Endothelial cell of umbilical vein (primary cell): ENCODE measurements at regions not wholly inside any gene's neighbourhood (a gene's known extent, or its start where the extent isn't known, plus 50 kb on each side); places are given as distances from the start of the nearest gene placed in this dataset.

ENCODE experiments used
- BruUV-seq: library from RNA; stranded (reverse); fragments of 400-500 nt; replicated peaks from 2 replicates; lab custom pipeline; 2021; lab: Mats Ljungman, UMichigan
- CTCF ChIA-PET: fragments of 300-600, 350-600 bp; sonication (Branson Sonifier 250); formaldehyde crosslinking; loops from one replicate; lab custom pipeline; 2021; ENCODE audit warnings: antibody characterized with exemption, inconsistent platforms; lab: Charles Lee
- POLR2A ChIA-PET: fragments of 300-600, 350-600 bp; sonication (Branson Sonifier 250); formaldehyde crosslinking; loops from one replicate; lab custom pipeline; 2021; ENCODE audit warnings: antibody characterized with exemption, inconsistent platforms; lab: Charles Lee
- DNase-seq: peaks from one replicate; pipeline ENCODE4 v3.0.0-alpha.2; 2011; ENCODE audit warnings: low read depth, low spot score
- FAIRE-seq: peaks from 2 replicates; lab custom pipeline; 2011; peaks lifted over from hg19 to GRCh38; lab: Jason Lieb, UNC
- H2AFZ ChIP-seq: 2 replicates; pipeline ENCODE4 v1.6.0; 2012; ENCODE audit warnings: low read depth, low read length, control low read depth, inconsistent platforms
- H3K27ac ChIP-seq: 2 replicates; pipeline ENCODE4 v1.5.1; 2011; ENCODE audit warnings: low read depth, mild to moderate bottlenecking, control low read depth, low read length, moderate library complexity; ENCODE audit not compliant: insufficient read depth
- H3K27me3 ChIP-seq, 2 experiments: 2 replicates each; pipeline versions ENCODE4 v1.6.0 to v1.6.1; 2011; ENCODE audit warnings: low read length in 2 of 2, mixed read lengths in 1 of 2; ENCODE audit not compliant: control insufficient read depth in 2 of 2, insufficient read depth in 2 of 2
- H3K36me3 ChIP-seq, 2 experiments: 2 replicates in 1 of 2; 3 replicates in 1 of 2; pipeline ENCODE4 v1.5.1; 2011; ENCODE audit warnings: low read length in 2 of 2, mild to moderate bottlenecking in 1 of 2, moderate library complexity in 1 of 2; ENCODE audit not compliant: control insufficient read depth in 2 of 2, insufficient read depth in 2 of 2; ENCODE audit errors: extremely low read depth in 1 of 2
- H3K4me1 ChIP-seq: 3 replicates; pipeline ENCODE4 v1.5.1; 2011; ENCODE audit warnings: mild to moderate bottlenecking, low read length; ENCODE audit not compliant: control insufficient read depth, insufficient read depth; ENCODE audit errors: extremely low read depth
- H3K4me2 ChIP-seq: 2 replicates; pipeline ENCODE4 v1.6.1; 2011; ENCODE audit warnings: low read length, control low read depth, mixed read lengths; ENCODE audit not compliant: insufficient read depth
- H3K4me3 ChIP-seq, 3 experiments: fragments of 200-600 bp in 1 of 3; sonication (generic), shearing (Covaris generic) in 1 of 3; replicated peaks in 1 of 3; 2 replicates each; pipeline ENCODE4 v1.5.1; 2011 to 2016; ENCODE audit warnings: control low read depth in 3 of 3, low read length in 3 of 3, mild to moderate bottlenecking in 2 of 3, inconsistent platforms in 1 of 3, low read depth in 1 of 3, moderate library complexity in 1 of 3; ENCODE audit not compliant: insufficient read depth in 1 of 3
- H3K79me2 ChIP-seq: 2 replicates; pipeline ENCODE4 v1.6.0; 2012; ENCODE audit warnings: low read length, inconsistent platforms; ENCODE audit not compliant: control insufficient read depth, insufficient read depth
- H3K9ac ChIP-seq: replicated peaks from 2 replicates; pipeline ENCODE3; 2011; ENCODE audit warnings: low read length, control low read depth; ENCODE audit not compliant: insufficient read depth; ENCODE audit errors: extremely low read depth
- H3K9me1 ChIP-seq: replicated peaks from 3 replicates; pipeline ENCODE4 v1.6.0; 2011; ENCODE audit warnings: mild to moderate bottlenecking, low read length; ENCODE audit not compliant: control insufficient read depth, insufficient read depth; ENCODE audit errors: extremely low read depth
- H3K9me3 ChIP-seq: replicated peaks from 2 replicates; pipeline ENCODE4 v1.5.1; 2012; ENCODE audit warnings: low read length, inconsistent platforms; ENCODE audit not compliant: control insufficient read depth, insufficient read depth
- H4K20me1 ChIP-seq: replicated peaks from 2 replicates; pipeline ENCODE3; 2011; ENCODE audit warnings: mild to moderate bottlenecking, low read length; ENCODE audit not compliant: control insufficient read depth, insufficient read depth; ENCODE audit errors: extremely low read depth
- CTCF ChIP-seq, 2 donors: IDR thresholded peaks; 1 replicate in 1 of 2; 2 replicates in 1 of 2; pipeline ENCODE4 v1.5.1; 2011; ENCODE audit warnings: low read length in 2 of 2, mild to moderate bottlenecking in 2 of 2, moderate library complexity in 2 of 2, control low read depth in 1 of 2, inconsistent platforms in 1 of 2, low read depth in 1 of 2; ENCODE audit not compliant: insufficient read depth in 1 of 2; ENCODE audit errors: extremely low read depth in 1 of 2
- EZH2 ChIP-seq: IDR thresholded peaks from 2 replicates; pipeline ENCODE4 v1.6.1; 2012; ENCODE audit warnings: borderline replicate concordance, low read depth, mild to moderate bottlenecking, moderate library complexity, low read length, inconsistent platforms; ENCODE audit not compliant: severe bottlenecking
- FOS ChIP-seq: IDR thresholded peaks from 2 replicates; pipeline ENCODE4 v1.6.1; 2011; ENCODE audit warnings: mild to moderate bottlenecking, low read length, moderate library complexity, borderline replicate concordance; ENCODE audit not compliant: insufficient read depth
- GATA2 ChIP-seq: IDR thresholded peaks from 2 replicates; pipeline ENCODE4 v1.7.0; 2011; ENCODE audit warnings: low read depth, mild to moderate bottlenecking, moderate library complexity, mixed read lengths, low read length; ENCODE audit not compliant: insufficient read length, insufficient read depth
- JUN ChIP-seq: IDR thresholded peaks from 2 replicates; pipeline ENCODE4 v1.6.1; 2011; ENCODE audit warnings: borderline replicate concordance, low read depth; ENCODE audit not compliant: insufficient read length, insufficient read depth
- MAX ChIP-seq: IDR thresholded peaks from 2 replicates; pipeline ENCODE4 v1.6.1; 2011; ENCODE audit not compliant: insufficient read depth, insufficient read length
- MYC ChIP-seq: IDR thresholded peaks from one replicate; pipeline ENCODE4 v1.6.1; 2011; ENCODE audit warnings: mild to moderate bottlenecking, low read depth, low read length
- POLR2A ChIP-seq: IDR thresholded peaks from 2 replicates; pipeline ENCODE4 v1.6.1; 2012; ENCODE audit warnings: low read depth, mild to moderate bottlenecking, control low read depth, low read length
- POLR2AphosphoS5 ChIP-seq: IDR thresholded peaks from 2 replicates; pipeline ENCODE4 v1.6.1; 2012; ENCODE audit warnings: low read depth, mild to moderate bottlenecking, control low read depth, low read length, moderate library complexity; ENCODE audit not compliant: insufficient read depth
- dilution Hi-C: fragments of 300-500 bp; cut with MboI; formaldehyde crosslinking; loops from one replicate; pipeline ENCODE4 v1.15.0; 2019; ENCODE audit warnings: low sequenced_read_pairs; ENCODE audit not compliant: extremely low pct_ligation_motif_present
- intact Hi-C: fragments of 100-400 bp; cut with micrococcal nuclease; formaldehyde crosslinking; loops from one replicate; pipeline ENCODE4 v1.10.0; 2022

- POLR2A ChIA-PET, result no interaction called here
- DNase-seq, result no peak
- Histone ChIP-seq H4K20me1 (no peaks in the 10 kb centered on the region), H3K9me3 (no peaks in the 10 kb centered on the region), H3K27me3 (no peaks in the 10 kb centered on the region), H3K4me1 (no peaks in the 10 kb centered on the region), H3K9ac (no peak overlapping the region), H3K27ac (no peak overlapping the region), H3K4me3 (no peak overlapping the region), H2AFZ (no peak overlapping the region), H3K4me2 (no peak overlapping the region), H3K79me2 (no peaks in the 10 kb centered on the region), H3K9me1 (no peaks in the 10 kb centered on the region), H3K36me3 (no peaks in the 10 kb centered on the region)
- TF ChIP-seq FOS (no peak), POLR2A (no peak), MYC (no peak), POLR2AphosphoS5 (no peak), MAX (no peak), JUN (no peak), CTCF (IDR thresholded peaks at IDR 0.05; ENCODE audit: extremely low read depth in 1 of 2, insufficient read depth in 1 of 2, low read depth in 1 of 2, low read length in 2 of 2) (no peak), GATA2 (no peak), EZH2 (no peak)
- dilution Hi-C loops (no loop called here), intact Hi-C loops (no loop called here)
- CTCF ChIA-PET, result no interaction called here
- no peak for FAIRE-seq
- no TSS peak for BruUV-seq
These were observed 134.7 kb upstream of the MAMLD1 start for GRCh38 chrX:150228431-150228830.
